ENCODE measurements at regions not wholly inside any gene's neighbourhood (a gene's known extent, or its start where the extent isn't known, plus 50 kb on each side); places are given as distances from the start of the nearest gene placed in this dataset.

DNA sequence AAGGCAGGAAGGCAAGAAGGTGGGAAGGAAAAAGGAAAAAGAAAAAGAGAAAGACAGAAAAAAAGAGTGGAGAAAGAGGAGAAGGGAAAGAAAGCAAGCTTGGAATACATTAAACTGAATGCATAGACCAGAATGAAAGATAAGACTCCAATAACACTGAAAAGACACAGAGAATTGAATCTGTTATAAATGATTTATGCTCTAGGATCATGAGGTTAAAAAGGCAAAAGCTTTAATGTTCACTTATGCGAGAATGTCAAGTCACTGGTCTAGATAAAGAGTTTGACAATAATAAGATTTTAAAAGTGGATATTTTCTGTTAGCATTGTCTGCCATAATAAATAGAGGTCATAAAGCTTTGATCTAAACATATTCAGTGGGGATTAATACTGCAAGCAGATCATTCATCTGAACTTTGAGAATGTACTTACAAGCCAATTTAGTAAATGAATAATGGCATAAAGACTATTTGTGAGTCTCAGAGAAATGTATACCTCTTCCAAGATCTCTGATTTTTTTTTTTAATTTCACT lies 1069.2 kb upstream of the SLC39A10 start:
- Histone ChIP-seq H4K20me1 (ENCODE audit: insufficient read depth, low read length) (no peaks in the 10 kb centered on the region), H3K4me3 (ENCODE audit: low read depth, low read length, poor library complexity, severe bottlenecking) (no peak overlapping the region), H3K4me2 (ENCODE audit: low read length) (no peak overlapping the region), H3K79me2 (ENCODE audit: insufficient read depth, low read depth, low read length) (no peaks in the 10 kb centered on the region), H3K36me3 (ENCODE audit: insufficient read depth, low read length) (no peaks in the 10 kb centered on the region), H3K4me1 (ENCODE audit: insufficient read depth, low read length, poor library complexity, severe bottlenecking) (no peaks in the 10 kb centered on the region), H3K9me2 (ENCODE audit: insufficient read depth, low read length) (no peaks in the 10 kb centered on the region), H2AFZ (ENCODE audit: low read length) (no peak overlapping the region), H3K9me3 (ENCODE audit: low read length) (no peaks in the 10 kb centered on the region), H3K27ac (ENCODE audit: low read depth, low read length, poor library complexity, severe bottlenecking) (no peak overlapping the region)
- no peak for DNase-seq (ENCODE audit: low spot score)
- ChIA-PET POLR2A (no interaction called here), CTCF (ENCODE audit: unreplicated experiment) (no interaction called here)
- TF ChIP-seq EZH2phosphoT487 (IDR thresholded peaks at IDR 0.05; ENCODE audit: borderline replicate concordance, low read depth, low read length) = no peak
- TF ChIP-seq, protein P1, sequence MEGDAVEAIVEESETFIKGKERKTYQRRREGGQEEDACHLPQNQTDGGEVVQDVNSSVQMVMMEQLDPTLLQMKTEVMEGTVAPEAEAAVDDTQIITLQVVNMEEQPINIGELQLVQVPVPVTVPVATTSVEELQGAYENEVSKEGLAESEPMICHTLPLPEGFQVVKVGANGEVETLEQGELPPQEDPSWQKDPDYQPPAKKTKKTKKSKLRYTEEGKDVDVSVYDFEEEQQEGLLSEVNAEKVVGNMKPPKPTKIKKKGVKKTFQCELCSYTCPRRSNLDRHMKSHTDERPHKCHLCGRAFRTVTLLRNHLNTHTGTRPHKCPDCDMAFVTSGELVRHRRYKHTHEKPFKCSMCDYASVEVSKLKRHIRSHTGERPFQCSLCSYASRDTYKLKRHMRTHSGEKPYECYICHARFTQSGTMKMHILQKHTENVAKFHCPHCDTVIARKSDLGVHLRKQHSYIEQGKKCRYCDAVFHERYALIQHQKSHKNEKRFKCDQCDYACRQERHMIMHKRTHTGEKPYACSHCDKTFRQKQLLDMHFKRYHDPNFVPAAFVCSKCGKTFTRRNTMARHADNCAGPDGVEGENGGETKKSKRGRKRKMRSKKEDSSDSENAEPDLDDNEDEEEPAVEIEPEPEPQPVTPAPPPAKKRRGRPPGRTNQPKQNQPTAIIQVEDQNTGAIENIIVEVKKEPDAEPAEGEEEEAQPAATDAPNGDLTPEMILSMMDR (conservative IDR thresholded peaks at IDR 0.05; ENCODE audit: low read length) = no peak
- intact Hi-C loops (cut with micrococcal nuclease; ENCODE audit: unreplicated experiment) = no loop called here
- no TSS peak for BruUV-seq (replicated peaks)

DNA sequence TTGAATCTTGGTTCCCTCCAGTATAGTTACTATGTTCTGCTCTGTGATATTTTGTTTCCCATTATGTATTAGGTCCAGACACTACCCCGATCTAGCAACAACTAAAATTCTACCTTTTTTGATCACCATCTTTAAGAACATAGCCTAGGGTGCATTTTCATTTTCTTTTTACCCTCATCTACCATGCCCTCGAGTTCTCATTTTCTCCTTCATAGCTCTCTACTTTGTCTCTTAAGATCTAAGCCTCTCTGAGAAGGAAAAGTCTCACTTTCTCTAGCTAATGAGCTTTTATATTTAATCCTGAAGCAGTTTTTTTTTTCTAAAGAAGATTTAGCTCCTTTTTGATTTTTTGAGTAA lies 1089.4 kb upstream of the SLC39A10 start:
- no peak overlapping the region for H2AFZ ChIP-seq (ENCODE audit: low read length)
- intact Hi-C loops (cut with micrococcal nuclease; ENCODE audit: unreplicated experiment) = no loop called here
- ChIA-PET CTCF (ENCODE audit: unreplicated experiment) (no interaction called here), POLR2A (interaction anchor here (0.6 to 0.7 kb wide), 2 partner anchors 13 to 20 kb away, joined by 3 to 4 read pairs; no protein-coding TSS in a partner anchor)
- no peaks in the 10 kb centered on the region for H3K4me1 ChIP-seq (ENCODE audit: insufficient read depth, low read length, poor library complexity, severe bottlenecking)
- no peaks in the 10 kb centered on the region for H3K9me2 ChIP-seq (ENCODE audit: insufficient read depth, low read length)
- H3K4me3 ChIP-seq (ENCODE audit: low read depth, low read length, poor library complexity, severe bottlenecking) = no peak overlapping the region
- H3K9me3 ChIP-seq (ENCODE audit: low read length) = no peaks in the 10 kb centered on the region
- H3K36me3 ChIP-seq (ENCODE audit: insufficient read depth, low read length) = no peaks in the 10 kb centered on the region
- no peaks in the 10 kb centered on the region for H3K79me2 ChIP-seq (ENCODE audit: insufficient read depth, low read depth, low read length)
- BruUV-seq (replicated peaks) = no TSS peak
- TF ChIP-seq EZH2phosphoT487 (IDR thresholded peaks at IDR 0.05; ENCODE audit: borderline replicate concordance, low read depth, low read length) = no peak
- TF ChIP-seq, protein P1 (conservative IDR thresholded peaks at IDR 0.05; ENCODE audit: low read length) = no peak
- H3K4me2 ChIP-seq (ENCODE audit: low read length) = no peak overlapping the region
- no peaks in the 10 kb centered on the region for H4K20me1 ChIP-seq (ENCODE audit: insufficient read depth, low read length)
- no peak for DNase-seq (ENCODE audit: low spot score)
- no peak overlapping the region for H3K27ac ChIP-seq (ENCODE audit: low read depth, low read length, poor library complexity, severe bottlenecking)

DNA sequence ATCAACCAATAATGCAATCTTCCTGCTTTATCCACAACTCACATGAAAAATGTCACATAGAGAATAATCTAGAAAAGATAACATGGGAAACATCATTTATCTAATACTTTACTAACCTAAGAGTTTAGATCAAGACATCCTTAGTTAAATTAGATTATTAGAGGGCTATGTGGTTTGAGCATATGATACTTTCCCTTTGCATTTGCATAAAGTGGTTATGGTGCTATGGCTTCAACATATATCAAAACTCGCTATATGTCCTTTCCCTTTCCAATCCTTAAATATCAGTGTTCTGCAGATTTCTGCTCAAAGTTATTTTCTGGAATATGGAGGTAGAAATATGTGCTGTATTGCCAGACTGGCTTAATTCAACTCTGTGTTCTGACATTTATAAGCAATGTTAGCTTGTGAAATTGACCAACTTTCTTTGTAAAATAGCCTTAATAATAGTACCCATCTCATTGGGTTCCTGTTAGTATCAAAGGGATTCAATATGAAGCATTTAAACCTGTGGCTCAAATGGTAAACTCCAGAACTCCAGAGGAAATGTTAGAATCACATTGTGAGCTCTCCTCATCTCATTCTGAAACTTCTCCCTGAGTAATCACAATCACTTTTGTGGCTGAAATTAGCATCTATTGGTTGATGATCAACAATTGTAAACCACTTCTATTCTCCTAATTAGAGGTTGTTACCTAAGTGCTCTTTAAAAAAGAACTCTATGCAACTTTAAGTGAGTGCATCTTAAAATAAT lies 1089.9 kb upstream of the SLC39A10 start:
- intact Hi-C loops (cut with micrococcal nuclease; ENCODE audit: unreplicated experiment) = no loop called here
- no peak overlapping the region for H3K4me3 ChIP-seq (ENCODE audit: low read depth, low read length, poor library complexity, severe bottlenecking)
- no TSS peak for BruUV-seq (replicated peaks)
- no peaks in the 10 kb centered on the region for H4K20me1 ChIP-seq (ENCODE audit: insufficient read depth, low read length)
- ChIA-PET POLR2A (interaction anchor here (0.6 kb wide), 1 partner anchor 19 kb away, joined by 4 read pairs; no protein-coding TSS in a partner anchor), CTCF (ENCODE audit: unreplicated experiment) (no interaction called here)
- H3K36me3 ChIP-seq (ENCODE audit: insufficient read depth, low read length) = no peaks in the 10 kb centered on the region
- no peaks in the 10 kb centered on the region for H3K4me1 ChIP-seq (ENCODE audit: insufficient read depth, low read length, poor library complexity, severe bottlenecking)
- no peak overlapping the region for H3K4me2 ChIP-seq (ENCODE audit: low read length)
- no peaks in the 10 kb centered on the region for H3K79me2 ChIP-seq (ENCODE audit: insufficient read depth, low read depth, low read length)
- H2AFZ ChIP-seq (ENCODE audit: low read length) = no peak overlapping the region
- H3K9me2 ChIP-seq (ENCODE audit: insufficient read depth, low read length) = no peaks in the 10 kb centered on the region
- DNase-seq (ENCODE audit: low spot score) = no peak
- no peak overlapping the region for H3K27ac ChIP-seq (ENCODE audit: low read depth, low read length, poor library complexity, severe bottlenecking)
- no peak for TF ChIP-seq EZH2phosphoT487 (IDR thresholded peaks at IDR 0.05; ENCODE audit: borderline replicate concordance, low read depth, low read length)
- TF ChIP-seq, protein P1 (conservative IDR thresholded peaks at IDR 0.05; ENCODE audit: low read length) = no peak
- no peaks in the 10 kb centered on the region for H3K9me3 ChIP-seq (ENCODE audit: low read length)
